H54 (cell line): ENCODE measurements at regions not wholly inside any gene's neighbourhood (a gene's known extent, or its start where the extent isn't known, plus 50 kb on each side); places are given as distances from the start of the nearest gene placed in this dataset.

Source experiments
- DNase-seq: peaks from one replicate; pipeline ENCODE4 v3.0.0; 2011; ENCODE audit warnings: low spot score, mixed read lengths; ENCODE audit not compliant: insufficient read length
- FAIRE-seq: peaks from 3 replicates; lab custom pipeline; 2011; peaks lifted over from hg19 to GRCh38; lab: Jason Lieb, UNC
- POLR2A ChIP-seq: IDR thresholded peaks from 2 replicates; pipeline ENCODE4 v1.6.1; 2011; ENCODE audit warnings: low read depth, mild to moderate bottlenecking, low read length

DNA sequence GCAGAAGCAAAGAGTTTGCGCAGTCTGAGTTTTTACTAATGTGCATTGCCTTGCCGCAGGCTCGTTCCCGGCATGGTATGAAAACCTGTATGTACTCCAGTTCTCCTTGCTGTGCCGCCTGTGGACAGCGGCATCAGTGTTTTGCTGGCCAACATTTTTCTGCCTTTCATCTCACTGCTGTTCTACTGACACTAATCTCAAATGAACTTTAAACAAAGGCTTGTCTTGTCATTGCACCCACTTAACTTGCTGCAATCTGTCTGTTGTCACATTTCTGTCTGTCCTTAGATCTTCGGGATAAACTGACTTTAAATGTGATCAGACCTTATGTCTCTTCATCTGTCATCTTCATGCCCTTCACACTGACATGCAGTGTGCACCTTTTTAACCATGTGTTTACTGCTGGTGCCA is 71.7 kb upstream of the ZNRF2 start:
- DNase-seq (no peak), FAIRE-seq (no peak)
- no peak for TF ChIP-seq POLR2A

DNA sequence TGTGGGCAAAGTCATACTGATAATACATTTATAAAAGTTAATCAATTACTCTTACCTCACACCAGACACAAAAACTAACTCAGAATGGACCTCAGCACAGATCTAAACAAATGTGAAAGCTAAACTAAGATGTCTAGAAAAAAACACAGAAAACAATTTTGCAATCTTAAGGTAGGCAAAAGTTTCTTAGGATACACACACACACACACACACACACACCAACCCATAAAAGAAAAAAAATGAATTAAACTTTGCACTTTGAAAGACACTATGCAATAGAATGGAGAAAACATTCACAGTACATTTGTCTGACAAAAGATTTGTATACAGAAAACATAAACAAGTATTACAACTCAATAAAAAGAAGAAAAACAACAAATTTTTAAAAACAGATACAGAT is 70.8 kb upstream of the ZNRF2 start:
- FAIRE-seq: no peak
- TF ChIP-seq POLR2A: no peak
- no peak for DNase-seq

DNA sequence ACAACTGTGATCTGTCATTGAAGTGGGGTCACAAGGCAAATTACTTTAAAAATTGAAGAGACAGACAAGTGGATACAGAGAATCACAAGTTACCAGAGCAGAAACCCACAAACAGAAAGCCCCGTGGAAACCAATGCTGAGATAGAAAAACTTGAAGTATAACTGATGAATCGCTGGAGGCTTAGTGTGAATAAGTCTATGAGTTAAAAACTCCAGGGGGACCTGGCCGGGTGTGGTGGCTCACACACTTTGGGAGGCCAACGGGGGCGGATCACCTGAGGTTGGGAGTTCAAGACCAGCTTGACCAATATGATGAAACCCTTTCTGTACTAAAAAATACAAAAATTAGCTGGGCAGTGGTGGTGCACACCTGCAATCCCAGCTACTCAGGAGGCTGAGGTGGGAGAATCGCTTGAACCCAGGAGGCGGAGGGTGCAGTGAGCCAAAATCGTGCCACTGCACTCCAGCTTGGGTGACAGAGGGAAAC is 69.7 kb upstream of the ZNRF2 start:
- DNase-seq: no peak
- no peak for TF ChIP-seq POLR2A
- no peak for FAIRE-seq

DNA sequence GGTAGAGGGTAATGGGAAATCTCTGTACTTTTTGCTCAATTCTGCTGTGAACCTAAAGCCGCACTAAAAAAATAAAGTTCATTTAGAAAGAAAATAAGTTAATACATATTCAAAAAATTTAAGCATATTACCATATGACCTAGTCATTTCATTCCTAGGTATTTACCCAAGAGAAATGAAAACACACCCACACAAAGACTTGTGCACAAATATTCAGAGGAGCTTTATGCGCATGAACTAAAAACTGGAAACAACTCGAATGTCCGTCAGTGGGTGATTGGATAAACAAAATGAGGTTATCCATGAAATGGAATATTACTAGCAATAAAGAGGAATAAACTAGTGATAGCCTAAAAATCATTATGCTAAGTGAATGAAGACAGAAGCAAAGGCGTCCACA is 62.6 kb upstream of the ZNRF2 start:
- FAIRE-seq: no peak
- DNase-seq: no peak
- no peak for TF ChIP-seq POLR2A

DNA sequence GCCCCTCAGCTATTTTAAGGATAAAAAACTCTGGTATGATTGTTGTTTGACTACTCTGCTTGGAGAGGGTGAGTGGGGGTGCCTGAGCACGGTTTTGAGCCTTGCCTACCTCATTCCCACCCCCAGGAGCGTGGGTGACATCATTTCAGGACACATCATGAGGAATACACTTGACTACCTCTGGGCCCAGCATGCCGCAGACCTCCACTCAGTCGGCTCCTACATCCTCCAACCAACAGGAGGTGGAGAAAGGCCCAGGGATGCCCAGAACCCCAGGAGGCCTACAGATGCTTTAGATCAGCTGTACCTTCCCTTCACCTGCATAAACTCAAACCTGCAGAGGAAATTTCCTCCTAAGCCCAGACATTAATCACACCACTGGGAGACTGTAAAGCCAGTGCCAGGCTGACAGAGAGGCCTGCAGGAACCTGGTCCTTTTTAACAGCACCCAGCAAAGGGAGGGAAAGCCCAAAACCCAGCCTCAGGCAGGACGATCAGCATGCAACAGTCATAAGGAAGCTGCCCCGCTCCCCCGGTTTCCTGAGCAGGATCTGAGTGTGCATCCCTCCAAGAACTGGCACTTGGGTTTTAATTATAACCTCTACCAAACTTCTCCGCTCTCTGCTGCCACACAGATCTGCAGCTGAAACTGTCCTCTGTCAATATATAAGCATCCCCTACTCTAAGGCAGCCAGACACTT is 61.7 kb upstream of the ZNRF2 start:
- no peak for TF ChIP-seq POLR2A
- FAIRE-seq: no peak
- DNase-seq: no peak

DNA sequence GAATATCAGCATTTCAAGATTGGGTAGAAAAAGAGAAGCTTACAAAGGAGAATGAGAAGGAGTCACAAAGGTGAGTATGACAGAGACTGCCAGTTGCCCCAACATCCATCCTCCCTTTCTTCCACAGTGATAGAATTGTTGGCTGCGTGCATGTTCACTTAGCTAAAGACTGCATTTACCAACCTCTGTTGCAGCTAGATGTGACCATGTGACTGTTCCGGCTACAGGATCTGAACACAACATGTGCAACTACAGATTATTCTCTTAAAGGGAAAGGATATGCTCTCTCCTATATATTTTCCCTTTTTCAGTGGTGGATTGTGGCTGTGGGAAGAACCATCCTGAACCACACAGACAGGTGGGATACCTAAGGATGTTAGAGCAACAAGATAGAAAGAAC is 60.5 kb upstream of the ZNRF2 start:
- TF ChIP-seq POLR2A: no peak
- FAIRE-seq: no peak
- DNase-seq: no peak

DNA sequence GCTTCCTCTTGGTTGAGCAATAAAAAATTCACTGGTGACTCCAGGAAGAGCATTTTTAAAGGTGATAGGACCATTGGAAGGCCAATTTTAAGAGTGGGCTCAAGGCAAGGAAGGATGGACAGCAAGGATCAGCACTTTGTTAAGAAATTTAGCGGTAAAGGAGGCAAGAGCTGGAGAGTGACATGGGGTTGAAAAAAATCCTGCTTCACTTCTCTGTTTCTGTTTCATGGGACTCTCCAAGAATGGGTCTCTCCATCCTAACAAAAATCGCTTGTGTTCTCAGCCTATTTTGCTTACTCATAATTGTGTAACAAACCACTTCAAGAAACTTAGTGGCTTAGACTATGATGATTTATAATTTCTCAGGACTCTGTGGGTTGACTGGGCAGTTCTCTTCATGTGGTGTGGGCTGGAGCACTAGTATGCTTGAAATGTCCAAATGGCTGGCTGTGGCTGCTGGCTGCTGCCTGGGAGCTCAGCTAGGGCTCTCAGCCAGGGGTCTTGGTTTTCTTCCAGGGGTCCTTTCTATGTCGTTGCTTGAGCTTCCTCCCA is 59.8 kb upstream of the ZNRF2 start:
- FAIRE-seq: peak; percentile 89

DNA sequence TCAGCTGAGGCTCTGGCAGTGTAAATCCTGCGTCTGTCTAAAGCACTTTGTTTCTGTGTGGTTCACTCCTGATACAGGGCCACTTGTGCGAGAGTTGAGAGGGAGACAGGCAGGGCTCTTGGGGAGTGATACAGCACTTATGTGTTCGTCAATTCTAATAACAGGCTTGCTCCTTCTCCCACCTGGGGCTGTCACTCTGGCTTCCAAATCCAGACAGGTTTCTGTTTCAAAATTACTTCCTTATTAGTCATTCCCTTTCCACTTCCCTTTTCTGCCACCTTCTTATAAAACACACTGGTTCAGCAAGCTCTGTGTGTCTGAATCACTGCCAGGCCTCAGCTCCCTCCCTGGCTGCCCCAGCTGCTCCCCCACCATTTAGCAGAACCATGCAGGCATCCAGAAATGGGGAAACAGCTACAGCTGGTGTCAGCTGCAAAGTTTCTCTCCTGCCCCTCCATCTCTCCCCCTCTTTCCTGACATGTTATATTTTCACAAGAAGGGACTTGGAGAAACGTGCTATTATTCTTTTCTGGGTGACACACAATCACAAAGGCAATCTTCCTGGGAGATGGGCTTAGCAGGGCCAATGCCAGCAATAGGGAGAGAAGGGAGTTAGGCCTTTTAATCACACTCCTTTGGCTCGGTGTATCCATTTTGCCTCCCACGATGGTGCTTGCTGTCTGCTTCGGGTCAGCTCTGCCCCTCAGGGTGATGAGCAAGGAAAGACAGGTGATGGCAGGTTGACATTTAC is 58.4 kb upstream of the ZNRF2 start:
- no peak for TF ChIP-seq POLR2A
- DNase-seq (peak; percentile 68), FAIRE-seq (peak; percentile 33)

More for the DNA sequence above, 59.8 kb upstream of the ZNRF2 start:
- no peak for TF ChIP-seq POLR2A
- DNase-seq: peak; percentile 45

DNA sequence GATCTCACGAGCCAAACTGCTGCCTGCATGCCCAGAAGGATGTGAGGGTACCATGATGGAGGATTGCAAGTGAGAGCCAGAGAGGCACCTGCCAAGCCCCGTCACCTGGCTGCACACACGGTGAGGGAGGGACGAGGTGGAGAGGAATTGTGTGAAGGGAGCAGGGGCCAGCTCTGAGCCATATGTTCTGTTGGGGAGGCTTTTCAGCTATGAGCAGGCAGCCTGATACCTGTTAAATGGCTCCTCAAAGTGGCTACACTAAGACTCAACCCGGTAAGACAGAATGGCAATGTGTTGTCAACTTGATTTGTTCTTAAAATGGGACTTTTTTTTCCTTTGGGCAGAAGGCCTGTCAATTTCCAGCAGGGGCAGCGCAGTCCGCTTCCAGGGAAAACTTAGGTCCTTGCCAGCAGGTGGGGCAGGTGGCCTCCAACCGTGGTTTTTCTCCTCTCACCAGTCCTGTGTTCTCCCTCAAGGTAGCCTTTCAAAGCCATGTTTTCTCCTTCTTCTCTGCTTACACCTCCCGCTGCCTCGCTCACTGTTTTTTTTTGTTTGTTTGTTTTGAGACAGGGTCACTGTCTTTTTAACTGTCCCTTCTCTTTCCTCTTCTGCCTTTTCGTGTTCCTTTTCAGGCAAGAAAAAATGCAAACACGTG is 57.7 kb upstream of the ZNRF2 start:
- DNase-seq (no peak), FAIRE-seq (no peak)

DNA sequence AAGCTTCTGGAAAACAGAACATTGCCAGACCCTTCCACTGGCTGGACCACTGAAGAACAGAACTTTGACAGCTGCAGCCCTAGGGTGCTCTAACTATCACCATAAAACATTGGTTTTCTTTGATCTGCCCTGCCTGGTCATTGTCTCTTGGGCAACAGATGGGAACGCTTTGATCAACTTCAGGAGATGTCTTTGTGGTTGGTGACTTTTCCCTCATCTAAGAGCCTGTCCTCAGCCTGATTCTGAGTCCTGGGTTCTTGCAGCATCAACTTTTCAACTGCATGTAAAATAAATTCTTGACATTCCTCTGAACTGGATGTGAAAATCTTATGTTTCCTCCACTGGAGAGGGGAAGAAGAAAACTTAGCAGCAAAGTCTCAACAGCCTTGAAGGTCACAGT is 53.1 kb upstream of the ZNRF2 start:
- TF ChIP-seq POLR2A: no peak
- FAIRE-seq: no peak
- DNase-seq: no peak

More for the DNA sequence above, 57.7 kb upstream of the ZNRF2 start:
- TF ChIP-seq POLR2A: no peak

DNA sequence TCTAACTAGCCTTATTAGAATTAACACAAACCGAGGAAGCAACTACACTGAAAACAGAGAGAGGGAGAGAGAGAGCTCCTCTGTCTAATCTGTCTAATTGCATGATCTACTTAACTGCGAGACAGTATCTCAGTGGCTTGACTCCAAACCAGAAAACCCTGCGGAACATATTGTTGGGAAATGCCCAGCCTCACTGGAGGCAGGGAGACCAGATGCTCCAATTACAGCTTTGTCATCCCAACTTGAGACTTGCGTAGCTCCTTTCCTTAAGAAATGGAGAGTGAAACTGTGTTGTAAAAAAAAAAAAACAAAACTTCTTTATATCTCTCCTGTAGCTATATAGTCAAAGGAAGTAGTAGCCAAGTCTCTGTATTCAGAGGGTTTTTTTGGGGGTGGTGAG is 52.0 kb upstream of the ZNRF2 start:
- FAIRE-seq (no peak), DNase-seq (no peak)
- no peak for TF ChIP-seq POLR2A
